Keratinocyte (primary cell): ENCODE measurements at regions not wholly inside any gene's neighbourhood (a gene's known extent, or its start where the extent isn't known, plus 50 kb on each side); places are given as distances from the start of the nearest gene placed in this dataset.
"Not testable (repeated sequence)": the region's sequence is repeated elsewhere in the genome, so short reads cannot be mapped to it uniquely, and the experiment has no call there.

ENCODE experiments used
- CTCF ChIP-seq, 3 experiments: IDR thresholded peaks in 1 of 3; conservative IDR thresholded peaks in 1 of 3; optimal IDR thresholded peaks in 1 of 3; 2 replicates in 2 of 3; 3 replicates in 1 of 3; pipeline versions ENCODE3 to v1.5.1; 2011; ENCODE audit warnings: low read length in 3 of 3, mild to moderate bottlenecking in 3 of 3, moderate library complexity in 2 of 3, control low read depth in 1 of 3, inconsistent platforms in 1 of 3; ENCODE audit not compliant: insufficient read depth in 2 of 3; ENCODE audit errors: extremely low read depth in 1 of 3
- EZH2 ChIP-seq: IDR thresholded peaks from one replicate; pipeline ENCODE4 v1.6.1; 2012; ENCODE audit warnings: inconsistent platforms, mild to moderate bottlenecking, low read length, moderate library complexity

DNA sequence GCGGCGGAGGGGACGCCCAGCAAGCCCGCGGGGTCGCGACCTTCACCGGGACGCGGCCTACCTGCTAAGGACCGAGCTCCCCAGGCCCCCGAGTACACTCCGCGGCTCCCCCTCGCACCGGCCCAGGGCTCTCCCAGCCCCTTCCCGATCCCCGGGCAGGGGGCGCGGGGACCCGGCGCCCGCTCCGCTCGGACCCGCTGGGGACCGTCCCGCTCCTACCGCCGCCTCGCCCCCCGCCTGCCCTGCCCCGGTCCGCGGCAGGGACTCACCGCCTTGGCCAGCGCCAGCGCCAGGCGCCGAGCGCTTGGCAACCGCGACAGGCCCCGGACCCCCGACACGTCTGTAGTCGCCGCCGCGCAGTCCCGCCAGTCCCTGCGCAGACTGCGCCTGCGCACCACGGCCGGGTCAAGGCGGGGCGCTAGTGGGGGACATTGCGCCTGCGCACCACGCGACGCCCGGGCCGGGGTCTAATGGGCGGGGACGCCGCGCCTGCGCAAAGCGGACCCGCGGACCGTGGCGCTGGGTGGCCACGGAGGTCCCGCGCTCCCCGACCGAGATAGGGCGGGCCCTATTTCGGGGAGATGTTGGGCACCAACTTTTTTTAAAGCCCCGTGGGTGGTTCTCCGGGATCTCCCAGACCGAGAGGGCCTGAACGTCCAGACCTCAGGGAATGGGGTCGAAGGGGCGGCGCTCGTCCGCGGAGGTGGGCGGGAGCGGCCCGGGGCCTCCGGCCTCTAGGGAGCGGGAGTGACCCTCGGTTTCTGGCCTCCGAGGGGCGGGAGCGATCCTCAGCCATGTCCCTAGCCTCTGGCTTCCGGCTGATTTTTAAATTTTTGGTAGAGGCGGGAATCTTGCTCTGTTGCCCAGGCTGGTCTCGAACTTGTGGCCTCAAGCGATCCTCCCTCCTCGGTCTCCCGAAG lies 81.8 kb upstream of the TNK2 start:
- TF ChIP-seq CTCF (optimal IDR thresholded peaks at IDR 0.05 in 1 of 3, IDR thresholded peaks at IDR 0.05 in 1 of 3, conservative IDR thresholded peaks at IDR 0.05 in 1 of 3; ENCODE audit: extremely low read depth in 1 of 3, insufficient read depth in 2 of 3, low read length in 3 of 3); EZH2: not testable (repeated sequence)
